ENCODE measurements at regions not wholly inside any gene's neighbourhood (a gene's known extent, or its start where the extent isn't known, plus 50 kb on each side); places are given as distances from the start of the nearest gene placed in this dataset.

DNA sequence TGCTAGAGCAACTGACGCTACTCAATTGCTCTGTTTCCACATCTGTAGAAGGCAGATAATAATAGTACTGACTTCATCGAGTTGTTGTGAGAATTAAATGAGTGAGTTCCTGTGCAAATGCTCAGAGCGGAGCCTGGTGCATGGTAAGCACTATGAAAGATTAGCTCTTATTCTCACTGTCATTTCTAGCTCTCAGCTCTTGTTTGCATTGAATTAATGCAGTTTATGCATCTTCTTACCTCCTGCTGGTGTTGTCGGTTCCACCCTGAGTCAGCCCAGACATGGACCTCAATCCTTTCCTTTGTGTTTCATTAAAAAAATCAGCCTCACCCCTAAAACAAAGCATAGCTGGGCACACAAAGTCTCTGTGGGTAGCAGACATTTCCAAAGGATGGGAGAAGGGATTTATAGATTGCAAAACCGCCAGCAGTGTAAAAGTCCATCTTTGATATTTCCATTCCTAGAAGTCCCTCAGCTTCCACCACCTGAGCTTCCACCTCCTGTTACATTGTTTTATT, 254.4 kb upstream of the CSF3R start:
- CTCF ChIA-PET: interaction anchor here (0.9 to 1.0 kb wide), 2 partner anchors 31 to 161 kb away, joined by 3 read pairs; no protein-coding TSS in a partner anchor
- ATAC-seq (no peak), FAIRE-seq (no peak), DNase-seq (ENCODE audit: low read depth in 1 of 2, low spot score in 1 of 2) (no peak)
- H3K4me1 ChIP-seq: no peaks in the 10 kb centered on the region
- no peak overlapping the region for H3K27ac ChIP-seq
- H3K9me3 ChIP-seq: no peaks in the 10 kb centered on the region
- no peak for TF ChIP-seq KDM1A (IDR thresholded peaks at IDR 0.05; ENCODE audit: low read depth)
- no peak for TF ChIP-seq POLR2AphosphoS2 (conservative IDR thresholded peaks at IDR 0.05; ENCODE audit: low read length)
- no peak for TF ChIP-seq ZSCAN20 (CRISPR knock-in tag; IDR thresholded peaks at IDR 0.05)
- TF ChIP-seq GATA3 (IDR thresholded peaks at IDR 0.05; ENCODE audit: borderline replicate concordance): no peak
- no peak for TF ChIP-seq RAD21 (conservative IDR thresholded peaks at IDR 0.05 in 1 of 2, IDR thresholded peaks at IDR 0.05 in 1 of 2)
- no peak for TF ChIP-seq TP53 (CRISPR knock-in tag; IDR thresholded peaks at IDR 0.05)
- no peak for TF ChIP-seq NR3C1 (IDR thresholded peaks at IDR 0.05)
- no peak for TF ChIP-seq RCOR1 (IDR thresholded peaks at IDR 0.05; ENCODE audit: low read depth, low read length)
- no peak for TF ChIP-seq HEYL (CRISPR knock-in tag; IDR thresholded peaks at IDR 0.05)
- TF ChIP-seq RFX5 (IDR thresholded peaks at IDR 0.05): no peak
- no peak for TF ChIP-seq ESRRA (IDR thresholded peaks at IDR 0.05; ENCODE audit: borderline replicate concordance, low read length)
- TF ChIP-seq NFE2L2 (conservative IDR thresholded peaks at IDR 0.05; ENCODE audit: low read length): no peak
- no peak for TF ChIP-seq CHD4 (IDR thresholded peaks at IDR 0.05; ENCODE audit: borderline replicate concordance)
- H3K4me2 ChIP-seq: no peak overlapping the region
- WGBS (ENCODE audit: missing lambda C conversion rate): 19% methylated on average over 5 of the region's 5 CpGs
- H3K4me3 ChIP-seq: no peak overlapping the region
- POLR2A ChIA-PET: no interaction called here

DNA sequence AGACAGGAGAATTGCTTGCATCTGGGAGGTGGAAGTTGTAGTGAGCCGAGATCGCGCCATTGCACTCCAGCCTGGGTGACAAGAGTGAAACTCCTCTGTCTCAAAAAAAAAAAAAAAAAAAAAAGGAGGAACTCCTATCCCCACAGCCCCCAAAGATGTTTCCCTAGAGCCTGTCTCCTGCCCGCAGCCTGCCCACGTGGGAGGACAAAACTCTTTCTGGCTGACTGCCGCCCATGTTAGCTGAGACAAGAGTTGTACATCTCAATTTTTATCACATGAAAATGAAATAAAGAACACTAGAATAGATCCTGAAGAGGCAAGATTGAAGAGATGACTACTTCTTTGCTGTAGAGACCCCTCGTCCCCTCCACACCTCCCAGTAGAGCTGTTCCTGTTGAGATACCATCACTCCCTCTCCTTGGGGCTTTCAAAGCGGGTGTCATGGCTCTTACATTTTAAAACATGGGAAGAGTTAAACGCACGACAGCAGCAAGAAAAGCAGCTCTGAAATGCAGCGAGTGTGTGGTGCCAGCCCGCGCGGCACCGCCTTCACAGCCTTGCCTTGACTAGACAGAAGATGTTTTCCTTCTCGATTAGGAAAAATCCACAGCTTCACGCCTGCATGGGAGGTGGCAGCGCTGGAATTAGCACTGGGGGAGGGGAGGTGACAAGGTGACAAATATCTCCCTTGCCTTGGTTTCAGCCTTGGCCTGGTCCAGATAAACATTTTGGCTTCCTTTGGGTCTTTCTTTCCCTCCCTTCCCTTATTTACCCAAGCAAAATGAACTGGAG, 253.4 kb upstream of the CSF3R start:
- ChIA-PET POLR2A (no interaction called here), CTCF (interaction anchor here (0.9 to 1.0 kb wide), 2 partner anchors 31 to 160 kb away, joined by 3 read pairs; no protein-coding TSS in a partner anchor)
- Histone ChIP-seq H3K4me3 (no peak overlapping the region), H3K4me1 (no peaks in the 10 kb centered on the region), H3K27ac (no peak overlapping the region), H3K9me3 (no peaks in the 10 kb centered on the region), H3K4me2 (no peak overlapping the region)
- FAIRE-seq: no peak
- no peak for ATAC-seq
- no peak for DNase-seq (ENCODE audit: low read depth in 1 of 2, low spot score in 1 of 2)
- 51% methylated on average over 18 of the region's 18 CpGs for WGBS (ENCODE audit: missing lambda C conversion rate)
- no peak for TF ChIP-seq JUNB (IDR thresholded peaks at IDR 0.05)
- TF ChIP-seq JUN (IDR thresholded peaks at IDR 0.05): no peak
- no peak for TF ChIP-seq RCOR1 (IDR thresholded peaks at IDR 0.05; ENCODE audit: low read depth, low read length)
- TF ChIP-seq BHLHE40 (IDR thresholded peaks at IDR 0.05; ENCODE audit: low read depth, low read length): no peak

DNA sequence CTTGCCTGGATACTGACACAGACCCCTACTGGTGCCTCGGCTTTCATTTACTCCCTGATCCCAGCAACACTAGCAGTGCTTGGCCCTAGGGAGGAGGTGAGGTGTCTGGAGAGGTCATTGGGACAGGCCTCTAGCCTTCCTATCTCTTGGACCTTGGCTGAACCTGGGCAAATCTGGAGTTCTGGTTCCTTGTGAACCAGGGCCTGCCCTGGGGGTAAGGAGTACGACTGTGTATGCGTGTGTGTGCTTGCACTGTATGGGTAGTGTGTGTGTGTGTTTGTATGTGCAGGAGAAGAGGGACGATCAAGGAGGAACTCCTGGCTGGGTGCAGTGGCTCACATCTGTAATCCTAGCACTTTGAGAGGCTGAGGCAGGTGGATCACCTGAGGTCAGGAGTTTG, 252.7 kb upstream of the CSF3R start:
- no peak overlapping the region for H3K4me3 ChIP-seq
- TF ChIP-seq, protein P1, sequence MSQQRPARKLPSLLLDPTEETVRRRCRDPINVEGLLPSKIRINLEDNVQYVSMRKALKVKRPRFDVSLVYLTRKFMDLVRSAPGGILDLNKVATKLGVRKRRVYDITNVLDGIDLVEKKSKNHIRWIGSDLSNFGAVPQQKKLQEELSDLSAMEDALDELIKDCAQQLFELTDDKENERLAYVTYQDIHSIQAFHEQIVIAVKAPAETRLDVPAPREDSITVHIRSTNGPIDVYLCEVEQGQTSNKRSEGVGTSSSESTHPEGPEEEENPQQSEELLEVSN (IDR thresholded peaks at IDR 0.05; ENCODE audit: borderline replicate concordance, low read depth): no peak
- TF ChIP-seq JUN (IDR thresholded peaks at IDR 0.05): no peak
- TF ChIP-seq, protein P2, sequence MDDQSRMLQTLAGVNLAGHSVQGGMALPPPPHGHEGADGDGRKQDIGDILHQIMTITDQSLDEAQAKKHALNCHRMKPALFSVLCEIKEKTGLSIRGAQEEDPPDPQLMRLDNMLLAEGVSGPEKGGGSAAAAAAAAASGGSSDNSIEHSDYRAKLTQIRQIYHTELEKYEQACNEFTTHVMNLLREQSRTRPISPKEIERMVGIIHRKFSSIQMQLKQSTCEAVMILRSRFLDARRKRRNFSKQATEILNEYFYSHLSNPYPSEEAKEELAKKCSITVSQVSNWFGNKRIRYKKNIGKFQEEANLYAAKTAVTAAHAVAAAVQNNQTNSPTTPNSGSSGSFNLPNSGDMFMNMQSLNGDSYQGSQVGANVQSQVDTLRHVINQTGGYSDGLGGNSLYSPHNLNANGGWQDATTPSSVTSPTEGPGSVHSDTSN (IDR thresholded peaks at IDR 0.05): no peak
- ChIA-PET CTCF (no interaction called here), POLR2A (no interaction called here)
- no peaks in the 10 kb centered on the region for H3K4me1 ChIP-seq
- no peak for DNase-seq (ENCODE audit: low read depth in 1 of 2, low spot score in 1 of 2)
- FAIRE-seq: no peak
- no peak for ATAC-seq
- no peak overlapping the region for H3K27ac ChIP-seq
- H3K4me2 ChIP-seq: no peak overlapping the region
- 0% methylated on average over 3 of the region's 4 CpGs for whole genome bisulfite sequencing (ENCODE audit: missing lambda C conversion rate)
- H3K9me3 ChIP-seq: no peaks in the 10 kb centered on the region

DNA sequence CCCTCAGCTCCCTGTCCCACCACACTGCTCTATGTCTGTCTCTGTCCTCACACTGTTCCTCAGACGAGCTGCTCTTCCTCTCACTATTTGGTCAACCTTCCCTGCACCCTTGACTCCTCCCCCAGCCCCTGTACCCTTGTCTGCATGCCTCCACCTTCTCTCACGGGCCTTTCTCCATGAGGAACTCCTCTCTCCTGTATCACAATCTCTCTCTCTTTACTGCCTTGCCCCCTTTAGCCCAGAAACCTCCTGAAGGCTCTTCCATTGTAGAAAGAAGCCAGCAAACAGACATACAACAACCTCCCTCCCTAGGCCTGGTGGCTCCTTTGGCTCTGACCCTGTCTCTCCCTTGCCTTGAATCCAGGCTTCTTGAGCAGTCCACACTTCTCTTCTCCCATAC, 251.6 kb upstream of the CSF3R start:
- H3K4me3 ChIP-seq: no peak overlapping the region
- no peak for FAIRE-seq
- ChIA-PET POLR2A (no interaction called here), CTCF (no interaction called here)
- 4% methylated on average over 2 of the region's 2 CpGs for WGBS (ENCODE audit: missing lambda C conversion rate)
- ATAC-seq: no peak
- no peak for DNase-seq (ENCODE audit: low read depth in 1 of 2, low spot score in 1 of 2)
- no peak overlapping the region for H3K27ac ChIP-seq
- no peaks in the 10 kb centered on the region for H3K9me3 ChIP-seq
- TF ChIP-seq FOSB (CRISPR knock-in tag; IDR thresholded peaks at IDR 0.05) (no peak), ZFP36 (IDR thresholded peaks at IDR 0.05; ENCODE audit: borderline replicate concordance, partially characterized antibody) (no peak), JUN (IDR thresholded peaks at IDR 0.05) (no peak), RARB (CRISPR knock-in tag; IDR thresholded peaks at IDR 0.05) (no peak), SMC3 (IDR thresholded peaks at IDR 0.05) (no peak), ZC3H11A (IDR thresholded peaks at IDR 0.05) (no peak), POLR2A (IDR thresholded peaks at IDR 0.05; ENCODE audit: low read length) (no peak), KDM1A (IDR thresholded peaks at IDR 0.05; ENCODE audit: low read depth) (no peak)
- TF ChIP-seq, protein P3, sequence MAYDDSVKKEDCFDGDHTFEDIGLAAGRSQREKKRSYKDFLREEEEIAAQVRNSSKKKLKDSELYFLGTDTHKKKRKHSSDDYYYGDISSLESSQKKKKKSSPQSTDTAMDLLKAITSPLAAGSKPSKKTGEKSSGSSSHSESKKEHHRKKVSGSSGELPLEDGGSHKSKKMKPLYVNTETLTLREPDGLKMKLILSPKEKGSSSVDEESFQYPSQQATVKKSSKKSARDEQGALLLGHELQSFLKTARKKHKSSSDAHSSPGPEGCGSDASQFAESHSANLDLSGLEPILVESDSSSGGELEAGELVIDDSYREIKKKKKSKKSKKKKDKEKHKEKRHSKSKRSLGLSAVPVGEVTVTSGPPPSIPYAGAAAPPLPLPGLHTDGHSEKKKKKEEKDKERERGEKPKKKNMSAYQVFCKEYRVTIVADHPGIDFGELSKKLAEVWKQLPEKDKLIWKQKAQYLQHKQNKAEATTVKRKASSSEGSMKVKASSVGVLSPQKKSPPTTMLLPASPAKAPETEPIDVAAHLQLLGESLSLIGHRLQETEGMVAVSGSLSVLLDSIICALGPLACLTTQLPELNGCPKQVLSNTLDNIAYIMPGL (CRISPR knock-in tag; IDR thresholded peaks at IDR 0.05; ENCODE audit: borderline replicate concordance): no peak
- TF ChIP-seq, protein P1 (IDR thresholded peaks at IDR 0.05; ENCODE audit: borderline replicate concordance, low read depth): no peak
- no peak overlapping the region for H3K4me2 ChIP-seq
- H3K4me1 ChIP-seq: no peaks in the 10 kb centered on the region

Measured in A549 (cell line).